PC-3 (cell line): ENCODE measurements at regions not wholly inside any gene's neighbourhood (a gene's known extent, or its start where the extent isn't known, plus 50 kb on each side); places are given as distances from the start of the nearest gene placed in this dataset.
A peak's percentile ranks its signal among the peaks of the same experiment; 100 is the strongest.

Experiments used
- ATAC-seq: fragments of 200-7000 bp; cut with Tn5 transposase; 2 replicates; pipeline ENCODE4 v1.9.1; 2020; ENCODE audit warnings: mild to moderate bottlenecking, moderate library complexity
- BruUV-seq: library from RNA; stranded (reverse); fragments of 400-500 nt; replicated peaks from 2 replicates; lab custom pipeline; 2021; lab: Mats Ljungman, UMichigan
- CTCF ChIA-PET: fragments of 300-600 bp; sonication (Branson Sonifier 250); formaldehyde crosslinking; loops from one replicate; lab custom pipeline; 2022; ENCODE audit warnings: antibody characterized with exemption; lab: Charles Lee
- POLR2A ChIA-PET: fragments of 300-600 bp; sonication (Branson Sonifier 250); formaldehyde crosslinking; loops from one replicate; lab custom pipeline; 2022; ENCODE audit warnings: antibody characterized with exemption; ENCODE audit not compliant: unreplicated experiment; lab: Charles Lee
- DNase-seq: peaks from one replicate; pipeline ENCODE4 v3.0.0-alpha.2; 2015
- H2AFZ ChIP-seq: fragments of 300-600 bp; sonication (generic); 2 replicates; pipeline ENCODE4 v1.6.0; 2016; ENCODE audit warnings: antibody characterized with exemption, low read length
- H3F3A ChIP-seq: fragments of 300-600 bp; sonication (generic); one replicate; pipeline ENCODE4 v1.6.0; 2017; ENCODE audit warnings: antibody characterized with exemption, low read length, control low read depth, mild to moderate bottlenecking; ENCODE audit not compliant: unreplicated experiment
- H3K27ac ChIP-seq: fragments of 300-600 bp; sonication (generic); 2 replicates; pipeline ENCODE4 v1.5.1; 2016; ENCODE audit warnings: mild to moderate bottlenecking, low read length
- H3K27me3 ChIP-seq: fragments of 300-600 bp; sonication (generic); 2 replicates; pipeline ENCODE4 v1.6.1; 2016; ENCODE audit warnings: low read length, mixed read lengths
- H3K36me3 ChIP-seq: fragments of 300-600 bp; sonication (generic); 2 replicates; pipeline ENCODE4 v1.6.1; 2016; ENCODE audit warnings: low read depth, mixed run types, low read length, mixed read lengths
- H3K4me1 ChIP-seq: fragments of 300-600 bp; sonication (generic); 2 replicates; pipeline ENCODE4 v1.5.1; 2016; ENCODE audit warnings: low read length; ENCODE audit not compliant: insufficient read depth
- H3K4me2 ChIP-seq: fragments of 300-600 bp; sonication (generic); 2 replicates; pipeline ENCODE4 v1.6.0; 2016; ENCODE audit warnings: low read length
- H3K4me3 ChIP-seq: fragments of 300-600 bp; sonication (generic); 2 replicates; pipeline ENCODE4 v1.5.1; 2016; ENCODE audit warnings: mild to moderate bottlenecking, low read length, mixed read lengths
- H3K79me2 ChIP-seq: fragments of 300-600 bp; sonication (generic); 2 replicates; pipeline ENCODE4 v1.6.1; 2017; ENCODE audit warnings: low read length, mixed read lengths
- H3K9ac ChIP-seq: fragments of 300-600 bp; sonication (generic); 2 replicates; pipeline ENCODE4 v1.6.0; 2016; ENCODE audit warnings: mild to moderate bottlenecking, low read length
- H3K9me2 ChIP-seq: fragments of 300-600 bp; sonication (generic); replicated peaks from 2 replicates; pipeline ENCODE4 v1.6.1; 2016; ENCODE audit warnings: mixed run types, low read length, mixed read lengths
- H3K9me3 ChIP-seq: fragments of 300-600 bp; sonication (generic); 2 replicates; pipeline ENCODE4 v1.6.1; 2016; ENCODE audit warnings: low read length, mixed read lengths
- H4K20me1 ChIP-seq: fragments of 300-600 bp; sonication (generic); 2 replicates; pipeline ENCODE4 v1.6.1; 2016; ENCODE audit warnings: low read length, mixed read lengths
- CTCF ChIP-seq: fragments of 300-600 bp; sonication (generic); conservative IDR thresholded peaks from 2 replicates; pipeline ENCODE4 v1.5.1; 2017; ENCODE audit warnings: antibody characterized with exemption, low read depth, mild to moderate bottlenecking, low read length
- EZH2 ChIP-seq: fragments of 300-600 bp; sonication (generic); IDR thresholded peaks from one replicate; pipeline ENCODE4 v1.6.1; 2017; ENCODE audit warnings: antibody characterized with exemption, mild to moderate bottlenecking, low read length; ENCODE audit not compliant: unreplicated experiment
- EZH2phosphoT487 ChIP-seq: fragments of 300-600 bp; sonication (generic); IDR thresholded peaks from 2 replicates; pipeline ENCODE4 v1.6.1; 2018; ENCODE audit warnings: mild to moderate bottlenecking, antibody characterized with exemption, low read length, borderline replicate concordance
- intact Hi-C: fragments of 100-400 bp; cut with micrococcal nuclease; formaldehyde crosslinking; loops from 2 replicates; pipeline ENCODE4 v1.9.0; 2023

DNA sequence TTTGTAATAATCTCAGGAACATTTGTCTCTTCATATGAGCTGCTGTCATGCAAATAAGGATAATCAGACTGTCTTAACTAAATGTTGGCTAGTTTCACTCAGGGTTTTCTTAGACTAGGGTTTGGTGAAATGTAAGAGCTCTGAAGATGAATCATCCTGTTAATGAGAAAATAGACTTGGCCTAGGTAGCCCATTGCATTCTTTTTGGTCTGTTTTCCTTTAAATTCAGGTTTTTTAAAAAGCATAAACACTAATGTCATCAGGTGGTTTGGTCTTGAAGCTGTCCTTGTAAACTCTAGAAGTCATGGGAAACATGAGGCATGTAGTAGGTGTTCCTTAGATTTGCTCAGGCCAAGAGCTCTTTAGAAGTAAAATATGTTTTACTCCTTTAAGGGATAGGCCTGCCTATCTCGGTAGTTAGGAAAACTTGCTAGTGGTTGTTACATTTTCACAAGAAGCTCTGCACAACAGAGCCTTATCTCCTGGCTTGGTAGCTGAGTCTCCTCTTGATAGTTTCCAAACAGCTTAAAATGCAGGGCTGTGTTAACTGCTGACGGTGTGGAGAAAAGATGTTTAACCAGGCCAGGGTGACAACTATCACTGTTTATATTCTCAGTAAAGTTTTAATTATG is 62.0 kb upstream of the C1QTNF9B start:
- Histone ChIP-seq H3K27me3 (no peaks in the 10 kb centered on the region), H3K4me2 (no peak overlapping the region), H3K79me2 (no peaks in the 10 kb centered on the region), H3K36me3 (no peaks in the 10 kb centered on the region), H3K9me2 (no peaks in the 10 kb centered on the region), H3K4me1 (peaks cover 47% of the 10 kb centered on the region), H3K9ac (no peak overlapping the region), H3K4me3 (no peak overlapping the region), H2AFZ (0 out of 2 replicates have a peak overlapping the region, but pooled peaks have one; percentile 28), H3F3A (no peaks in the 10 kb centered on the region), H3K9me3 (no peaks in the 10 kb centered on the region), H4K20me1 (no peaks in the 10 kb centered on the region), H3K27ac (no peak overlapping the region)
- intact Hi-C loops: no loop called here
- POLR2A ChIA-PET: interaction anchor here (0.6 kb wide), 1 partner anchor 95 kb away, joined by 3 read pairs; no protein-coding TSS in a partner anchor
- BruUV-seq: no TSS peak
- DNase-seq (peak; percentile 23), ATAC-seq (peak; percentile 6; the same call in 1 of the 2 replicates)
- TF ChIP-seq CTCF (no peak), EZH2phosphoT487 (no peak), EZH2 (no peak)
- CTCF ChIA-PET: interaction anchor here (0.8 to 1.0 kb wide), 2 partner anchors 30 to 36 kb away, joined by 3 read pairs; no protein-coding TSS in a partner anchor

- Histone ChIP-seq H2AFZ (no peak overlapping the region), H3K27me3 (no peaks in the 10 kb centered on the region), H4K20me1 (no peaks in the 10 kb centered on the region), H3K4me2 (no peak overlapping the region), H3K9me3 (no peaks in the 10 kb centered on the region), H3K4me3 (no peak overlapping the region), H3K9me2 (no peaks in the 10 kb centered on the region), H3F3A (no peaks in the 10 kb centered on the region), H3K79me2 (no peaks in the 10 kb centered on the region), H3K4me1 (peaks cover 45% of the 10 kb centered on the region), H3K27ac (no peak overlapping the region), H3K9ac (no peak overlapping the region), H3K36me3 (no peaks in the 10 kb centered on the region)
- TF ChIP-seq EZH2: no peak
- TF ChIP-seq EZH2phosphoT487: no peak
- peak; percentile 84 for TF ChIP-seq CTCF
- ATAC-seq (peak; percentile 14; the same call in 1 of the 2 replicates), DNase-seq (peak; percentile 73)
- no TSS peak for BruUV-seq
- ChIA-PET POLR2A (no interaction called here), CTCF (interaction anchor here (0.5 to 1.4 kb wide), 12 partner anchors 32 to 705 kb away, joined by 3 to 12 read pairs (median 4); no protein-coding TSS in a partner anchor)
- intact Hi-C loops: loop anchor here (1.0 to 5.0 kb wide), 2 partner anchors 39 to 57 kb away; no protein-coding TSS in a partner anchor
Measured at GRCh38 chr13:23960566-23961156, 63.4 kb upstream of the C1QTNF9B start.
